ENCODE measurements at regions not wholly inside any gene's neighbourhood (a gene's known extent, or its start where the extent isn't known, plus 50 kb on each side); places are given as distances from the start of the nearest gene placed in this dataset.

- ATAC-seq (no peak), DNase-seq (no peak)
- no peaks in the 10 kb centered on the region for H3K4me1 ChIP-seq
Measured at GRCh38 chr18:60445341-60445740, 72.8 kb upstream of the MC4R start.

GRCh38 chr18:60446821-60447220 is 74.2 kb upstream of the MC4R start:
- no peaks in the 10 kb centered on the region for H3K36me3 ChIP-seq (replicated peaks in 1 of 2; ENCODE audit: insufficient read depth in 1 of 2, low read depth in 2 of 2)
- no peak for DNase-seq
- TF ChIP-seq CTCF (IDR thresholded peaks at IDR 0.05) (no peak), POLR2A (IDR thresholded peaks at IDR 0.05) (no peak)

More at GRCh38 chr18:60445341-60445740, 72.8 kb upstream of the MC4R start:
- no peaks in the 10 kb centered on the region for H3K36me3 ChIP-seq (replicated peaks in 1 of 2; ENCODE audit: insufficient read depth in 1 of 2, low read depth in 2 of 2)
- intact Hi-C loops (cut with DNase I) = no loop called here
- no peaks in the 10 kb centered on the region for H3K27me3 ChIP-seq
- no peaks in the 10 kb centered on the region for H3K9me3 ChIP-seq
- TF ChIP-seq CTCF (IDR thresholded peaks at IDR 0.05) = no peak
- no peak overlapping the region for H3K27ac ChIP-seq
- H3K4me3 ChIP-seq = no peak overlapping the region

GRCh38 chr18:60448487-60449267 is 76.1 kb upstream of the MC4R start:
- H3K27ac ChIP-seq = no peak overlapping the region
- H3K36me3 ChIP-seq (replicated peaks in 1 of 2; ENCODE audit: insufficient read depth in 1 of 2, low read depth in 2 of 2) = no peaks in the 10 kb centered on the region
- no peak for ATAC-seq
- WGBS, 2 donors = 50 to 58% methylated on average over 3 of the region's 3 CpGs
- TF ChIP-seq CTCF (IDR thresholded peaks at IDR 0.05) = no peak
- TF ChIP-seq POLR2A (IDR thresholded peaks at IDR 0.05) = no peak
- H3K4me1 ChIP-seq = no peaks in the 10 kb centered on the region
- no peak overlapping the region for H3K4me3 ChIP-seq
- DNase-seq = no peak
- H3K9me3 ChIP-seq = no peaks in the 10 kb centered on the region
- intact Hi-C loops (cut with DNase I) = no loop called here
- no peaks in the 10 kb centered on the region for H3K27me3 ChIP-seq

More at GRCh38 chr18:60446821-60447220, 74.2 kb upstream of the MC4R start:
- Histone ChIP-seq H3K27me3 (no peaks in the 10 kb centered on the region), H3K4me3 (no peak overlapping the region), H3K27ac (no peak overlapping the region), H3K4me1 (no peaks in the 10 kb centered on the region), H3K9me3 (no peaks in the 10 kb centered on the region)
- 72 to 76% methylated on average over 4 to 5 of the region's 5 CpGs for WGBS, 2 donors
- intact Hi-C loops (cut with DNase I) = no loop called here
- ATAC-seq = no peak

GRCh38 chr18:60452421-60452820 is 79.8 kb upstream of the MC4R start:
- ATAC-seq = no peak

More at GRCh38 chr18:60452421-60452820, 79.8 kb upstream of the MC4R start:
- no peak for DNase-seq
- WGBS, 2 donors = 71 to 74% methylated on average over 1 of the region's 1 CpG
- Histone ChIP-seq H3K4me1 (no peaks in the 10 kb centered on the region), H3K27ac (no peak overlapping the region), H3K27me3 (no peaks in the 10 kb centered on the region), H3K36me3 (replicated peaks in 1 of 2; ENCODE audit: insufficient read depth in 1 of 2, low read depth in 2 of 2) (no peaks in the 10 kb centered on the region), H3K4me3 (no peak overlapping the region), H3K9me3 (no peaks in the 10 kb centered on the region)
- intact Hi-C loops (cut with DNase I) = no loop called here
- TF ChIP-seq POLR2A (IDR thresholded peaks at IDR 0.05) = no peak
- no peak for TF ChIP-seq CTCF (IDR thresholded peaks at IDR 0.05)

All from body of pancreas (tissue), 4 donors.